ENCODE measurements at regions not wholly inside any gene's neighbourhood (a gene's known extent, or its start where the extent isn't known, plus 50 kb on each side); places are given as distances from the start of the nearest gene placed in this dataset.

- no peak for TF ChIP-seq SMC3 (IDR thresholded peaks at IDR 0.05; ENCODE audit: low read depth, low read length)
- TF ChIP-seq RFX5 (IDR thresholded peaks at IDR 0.05; ENCODE audit: low read depth, low read length): no peak
- no peak for TF ChIP-seq CHD1 (IDR thresholded peaks at IDR 0.05; ENCODE audit: low read depth, low read length)
- TF ChIP-seq BHLHE40 (IDR thresholded peaks at IDR 0.05; ENCODE audit: low read depth, low read length): no peak
- no peak for TF ChIP-seq FOS (IDR thresholded peaks at IDR 0.05; ENCODE audit: low read depth, low read length)
- no peak for TF ChIP-seq RCOR1 (IDR thresholded peaks at IDR 0.05; ENCODE audit: insufficient replicate concordance, low read length)
- TF ChIP-seq MXI1 (IDR thresholded peaks at IDR 0.05; ENCODE audit: borderline replicate concordance, low read depth, low read length): no peak
- no peak for TF ChIP-seq CEBPB (IDR thresholded peaks at IDR 0.05; ENCODE audit: low read depth, low read length)
- TF ChIP-seq NFE2L2 (IDR thresholded peaks at IDR 0.05; ENCODE audit: low read depth, low read length): no peak
- TF ChIP-seq POLR2A (IDR thresholded peaks at IDR 0.05; ENCODE audit: low read depth, low read length): no peak
- no peak for TF ChIP-seq MAFK (IDR thresholded peaks at IDR 0.05; ENCODE audit: low read depth, low read length)
- TF ChIP-seq CTCF (conservative IDR thresholded peaks at IDR 0.05; ENCODE audit: low read depth, low read length): no peak
- no peak for TF ChIP-seq USF2 (IDR thresholded peaks at IDR 0.05; ENCODE audit: low read depth, low read length)
- peaks cover 1% of the 10 kb centered on the region; the same call in 1 of the 2 replicates for H3K27me3 ChIP-seq (ENCODE audit: control insufficient read depth, insufficient read depth, low read length)
- H3K18ac ChIP-seq (ENCODE audit: low read depth, low read length): no peak overlapping the region
- POLR2A ChIA-PET (ENCODE audit: unreplicated experiment): no interaction called here
- no peaks in the 10 kb centered on the region for H3K79me1 ChIP-seq (ENCODE audit: low read depth in 1 of 2, low read length in 2 of 2)
- H3K4me1 ChIP-seq (ENCODE audit: control insufficient read depth, insufficient read depth, low read length): no peaks in the 10 kb centered on the region
- no peak overlapping the region for H4K5ac ChIP-seq (ENCODE audit: low read depth, low read length)
- H3K9me1 ChIP-seq (ENCODE audit: insufficient read depth, low read length): no peaks in the 10 kb centered on the region
- H3K27ac ChIP-seq (ENCODE audit: insufficient read depth, low read length): no peak overlapping the region
- no peaks in the 10 kb centered on the region for H3K9me3 ChIP-seq (ENCODE audit: control insufficient read depth, insufficient read depth, low read length)
- intact Hi-C loops (cut with micrococcal nuclease) (no loop called here), dilution Hi-C loops (cut with HindIII; ENCODE audit: low sequenced_read_pairs, unreplicated experiment) (no loop called here), in situ Hi-C loops (cut with MboI; ENCODE audit: low sequenced_read_pairs) (no loop called here)
- H2BK5ac ChIP-seq (ENCODE audit: low read depth, low read length, poor library complexity, severe bottlenecking): no peak overlapping the region
- no peak overlapping the region for H2BK15ac ChIP-seq (ENCODE audit: low read depth, low read length)
- no peak overlapping the region for H2BK20ac ChIP-seq (ENCODE audit: low read depth, low read length)
- H3K14ac ChIP-seq (replicated peaks; ENCODE audit: low read depth, low read length): no peak overlapping the region
- BruUV-seq (replicated peaks): no TSS peak
- no peak overlapping the region for H3K4me2 ChIP-seq (ENCODE audit: low read depth, low read length)
- H3K56ac ChIP-seq (ENCODE audit: extremely low read depth, insufficient read depth, low read length): no peak overlapping the region
- ATAC-seq (ENCODE audit: low read depth) (no peak), DNase-seq (no peak)
- CTCF ChIA-PET: no interaction called here
- no peak overlapping the region for H4K91ac ChIP-seq (ENCODE audit: insufficient read depth, low read depth, low read length)
- no peak overlapping the region for H2AFZ ChIP-seq (replicated peaks; ENCODE audit: low read length, poor library complexity)
- no peak overlapping the region for H2BK120ac ChIP-seq (ENCODE audit: low read depth, low read length)
- no peak overlapping the region for H2AK9ac ChIP-seq (replicated peaks; ENCODE audit: low read depth, low read length, poor library complexity)
- no peak overlapping the region for H2AK5ac ChIP-seq (ENCODE audit: low read depth, low read length)
- no peak overlapping the region for H4K8ac ChIP-seq (ENCODE audit: low read depth in 2 of 2, low read length in 2 of 2)
- no peak overlapping the region for H3K4me3 ChIP-seq (ENCODE audit: insufficient read depth, low read depth, low read length)
- no peaks in the 10 kb centered on the region for H3K36me3 ChIP-seq (ENCODE audit: control insufficient read depth, insufficient read depth, low read length)
- no peaks in the 10 kb centered on the region for H4K20me1 ChIP-seq (ENCODE audit: insufficient read depth, low read length)
- H3K4ac ChIP-seq (ENCODE audit: low read depth, low read length): no peak overlapping the region
- H3K23ac ChIP-seq (ENCODE audit: low read depth, low read length): no peak overlapping the region
- no peak overlapping the region for H3K9ac ChIP-seq (ENCODE audit: low read depth, low read length)
- no CpG with 5 or more reads among the region's 1 CpG for whole genome bisulfite sequencing, 2 experiments (ENCODE audit: extremely low coverage in 2 of 2, insufficient read length in 1 of 2)
Measured at GRCh38 chr7:18116661-18117060, 89.0 kb upstream of the PRPS1L1 start.

Data from IMR-90 (cell line).